Ascending aorta (tissue), 2 donors: ENCODE measurements at regions not wholly inside any gene's neighbourhood (a gene's known extent, or its start where the extent isn't known, plus 50 kb on each side); places are given as distances from the start of the nearest gene placed in this dataset.

Experiments used
- DNase-seq, 2 donors: peaks; one replicate each; pipeline ENCODE4 v3.0.0-alpha.2; 2019; ENCODE audit warnings: low spot score in 2 of 2
- H3K27ac ChIP-seq, 2 donors: fragments of 200-600 bp; sonication (generic); one replicate each; pipeline ENCODE4 v1.5.1; 2016 to 2017; ENCODE audit warnings: mild to moderate bottlenecking in 1 of 2
- H3K27me3 ChIP-seq: fragments of 200-600 bp; sonication (generic); one replicate; pipeline ENCODE4 v1.5.1; 2017
- H3K36me3 ChIP-seq, 2 donors: fragments of 200-600 bp; sonication (generic); one replicate each; pipeline ENCODE4 v1.5.1; 2016
- H3K4me1 ChIP-seq, 2 donors: fragments of 200-600 bp; sonication (generic); one replicate each; pipeline ENCODE4 v1.5.1; 2016 to 2017; ENCODE audit warnings: mild to moderate bottlenecking in 1 of 2
- H3K4me3 ChIP-seq, 2 donors: fragments of 200-600 bp; sonication (generic); one replicate each; pipeline ENCODE4 v1.5.1; 2016 to 2017; ENCODE audit warnings: mild to moderate bottlenecking in 1 of 2
- H3K9me3 ChIP-seq, 2 donors: fragments of 200-600 bp; sonication (generic); one replicate each; pipeline ENCODE4 v1.5.1; 2016
- intact Hi-C: fragments of 100-400 bp; cut with DNase I; formaldehyde crosslinking; loops from one replicate; pipeline ENCODE4 v1.15.1; 2023
- TF ChIP-seq, protein P1 (sequence below), 3 experiments: fragments of 200-600 bp in 2 of 3; fragments of 450-650 bp in 1 of 3; sonication (generic) in 2 of 3; IDR thresholded peaks; one replicate each; pipeline ENCODE4 v1.5.1; 2016 to 2019; ENCODE audit warnings: antibody characterized with exemption in 3 of 3, mild to moderate bottlenecking in 1 of 3, moderate library complexity in 1 of 3

DNA sequence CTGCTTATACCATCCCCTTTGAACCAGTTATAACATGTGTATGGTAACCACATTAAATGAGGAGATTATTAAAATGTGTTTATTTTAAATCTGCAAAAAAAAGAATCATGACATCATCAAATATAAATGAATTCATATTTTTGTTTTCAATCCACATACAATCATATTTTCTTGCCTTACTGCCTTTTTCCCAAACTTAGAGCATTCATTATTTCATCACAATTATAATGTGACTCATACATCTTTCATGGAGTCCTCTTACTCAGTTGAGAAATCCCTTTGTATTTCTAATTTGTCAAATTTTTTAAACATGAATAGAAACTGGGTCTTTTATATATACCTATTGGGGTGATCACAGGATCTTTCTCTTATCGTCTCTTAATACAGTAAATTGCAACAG is 909.6 kb downstream of the DSC3 start:
- no peak overlapping the region for H3K27ac ChIP-seq
- H3K9me3 ChIP-seq, result no peaks in the 10 kb centered on the region
- H3K4me1 ChIP-seq, result no peaks in the 10 kb centered on the region
- H3K36me3 ChIP-seq, result no peaks in the 10 kb centered on the region
- H3K27me3 ChIP-seq, result no peaks in the 10 kb centered on the region
- DNase-seq, result no peak
- H3K4me3 ChIP-seq, result no peak overlapping the region
- TF ChIP-seq, protein P1, sequence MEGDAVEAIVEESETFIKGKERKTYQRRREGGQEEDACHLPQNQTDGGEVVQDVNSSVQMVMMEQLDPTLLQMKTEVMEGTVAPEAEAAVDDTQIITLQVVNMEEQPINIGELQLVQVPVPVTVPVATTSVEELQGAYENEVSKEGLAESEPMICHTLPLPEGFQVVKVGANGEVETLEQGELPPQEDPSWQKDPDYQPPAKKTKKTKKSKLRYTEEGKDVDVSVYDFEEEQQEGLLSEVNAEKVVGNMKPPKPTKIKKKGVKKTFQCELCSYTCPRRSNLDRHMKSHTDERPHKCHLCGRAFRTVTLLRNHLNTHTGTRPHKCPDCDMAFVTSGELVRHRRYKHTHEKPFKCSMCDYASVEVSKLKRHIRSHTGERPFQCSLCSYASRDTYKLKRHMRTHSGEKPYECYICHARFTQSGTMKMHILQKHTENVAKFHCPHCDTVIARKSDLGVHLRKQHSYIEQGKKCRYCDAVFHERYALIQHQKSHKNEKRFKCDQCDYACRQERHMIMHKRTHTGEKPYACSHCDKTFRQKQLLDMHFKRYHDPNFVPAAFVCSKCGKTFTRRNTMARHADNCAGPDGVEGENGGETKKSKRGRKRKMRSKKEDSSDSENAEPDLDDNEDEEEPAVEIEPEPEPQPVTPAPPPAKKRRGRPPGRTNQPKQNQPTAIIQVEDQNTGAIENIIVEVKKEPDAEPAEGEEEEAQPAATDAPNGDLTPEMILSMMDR (IDR thresholded peaks at IDR 0.05), result no peak
- intact Hi-C loops, result no loop called here

DNA sequence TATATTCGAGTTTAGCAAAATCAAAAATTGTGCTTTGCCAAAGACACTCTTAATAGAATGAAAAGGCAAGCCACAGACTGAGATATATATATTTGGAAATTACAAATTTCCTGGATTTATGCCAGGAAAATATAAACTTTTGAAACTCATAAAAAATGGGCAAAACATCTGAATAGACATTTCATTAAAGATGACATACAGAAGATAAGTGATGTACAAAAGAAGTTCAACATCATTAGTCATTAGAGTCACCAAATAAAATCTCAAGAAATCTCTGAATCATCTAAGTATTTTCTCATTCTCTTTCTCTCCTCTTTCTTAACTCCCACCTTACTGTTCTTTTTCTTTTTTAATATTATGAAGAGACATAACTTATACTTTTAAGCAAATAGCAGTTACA is 921.1 kb downstream of the DSC3 start:
- TF ChIP-seq, protein P1 (IDR thresholded peaks at IDR 0.05), result no peak
- Histone ChIP-seq H3K4me3 (no peak overlapping the region), H3K36me3 (no peaks in the 10 kb centered on the region), H3K27ac (no peak overlapping the region), H3K27me3 (no peaks in the 10 kb centered on the region), H3K4me1 (no peaks in the 10 kb centered on the region), H3K9me3 (no peaks in the 10 kb centered on the region)
- DNase-seq, result no peak
- intact Hi-C loops, result no loop called here

DNA sequence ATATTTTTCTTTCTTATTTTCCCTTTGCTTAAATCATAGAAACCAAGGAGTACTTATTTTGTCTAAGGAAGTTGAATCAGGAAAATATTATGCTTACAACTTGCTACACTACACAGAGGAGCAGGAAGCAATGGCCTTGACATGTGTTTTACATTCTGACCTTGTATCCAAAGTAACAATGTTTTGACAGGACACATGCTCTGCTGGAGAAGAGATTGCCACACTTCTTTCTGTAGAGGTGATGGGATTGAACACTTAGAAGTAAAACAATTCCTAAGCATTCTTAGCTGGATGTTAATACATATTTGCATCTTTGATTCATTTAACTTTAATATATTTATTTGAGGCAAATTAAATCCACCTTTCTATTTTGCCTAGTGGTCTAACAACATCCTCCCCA is 929.1 kb downstream of the DSC3 start:
- Histone ChIP-seq H3K27me3 (no peaks in the 10 kb centered on the region), H3K9me3 (no peaks in the 10 kb centered on the region), H3K27ac (no peak overlapping the region), H3K36me3 (no peaks in the 10 kb centered on the region), H3K4me1 (no peaks in the 10 kb centered on the region), H3K4me3 (no peak overlapping the region)
- TF ChIP-seq, protein P1 (IDR thresholded peaks at IDR 0.05), result no peak
- intact Hi-C loops, result no loop called here
- DNase-seq, result no peak

DNA sequence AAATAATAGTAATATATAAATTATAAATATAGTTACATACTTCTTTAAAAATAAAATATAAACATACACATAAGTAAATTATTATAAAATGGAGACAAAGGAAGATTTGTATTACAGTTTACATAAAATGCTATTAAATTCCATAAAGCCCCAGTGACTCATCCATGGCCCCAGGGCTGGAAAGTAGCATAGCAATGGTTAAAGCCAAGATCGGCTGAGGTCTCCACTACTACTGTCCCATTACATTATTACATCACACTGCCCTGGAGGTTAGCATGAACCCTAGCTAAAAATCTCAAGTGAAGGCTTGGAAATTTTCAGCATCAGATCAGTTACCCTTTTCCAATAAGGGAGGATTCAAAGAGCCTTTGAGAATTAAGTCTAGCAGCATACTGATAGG is 936.2 kb downstream of the DSC3 start:
- no peaks in the 10 kb centered on the region for H3K9me3 ChIP-seq
- no peaks in the 10 kb centered on the region for H3K4me1 ChIP-seq
- intact Hi-C loops, result no loop called here
- no peak overlapping the region for H3K27ac ChIP-seq
- H3K27me3 ChIP-seq, result no peaks in the 10 kb centered on the region
- H3K36me3 ChIP-seq, result no peaks in the 10 kb centered on the region
- H3K4me3 ChIP-seq, result no peak overlapping the region
- TF ChIP-seq, protein P1 (IDR thresholded peaks at IDR 0.05), result no peak
- DNase-seq, result no peak

DNA sequence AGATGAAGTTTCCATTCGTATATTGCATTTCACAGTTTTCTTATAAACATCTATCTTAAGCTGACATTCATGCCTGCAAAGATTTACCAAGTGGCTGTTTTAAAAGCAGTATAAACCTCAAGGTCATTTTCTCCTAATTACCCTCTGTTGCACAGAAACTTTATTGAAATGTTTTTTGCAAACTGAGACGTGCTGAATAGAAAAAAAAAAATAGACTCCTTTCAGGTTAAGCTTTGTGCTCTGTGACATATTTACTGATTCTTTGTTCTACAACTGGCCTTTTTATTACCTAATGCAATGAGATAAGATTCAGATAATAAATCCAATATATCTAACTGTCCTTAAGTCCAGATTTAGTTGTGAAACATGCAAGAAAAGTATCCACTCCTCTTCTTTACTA is 938.7 kb downstream of the DSC3 start:
- Histone ChIP-seq H3K4me3 (no peak overlapping the region), H3K9me3 (no peaks in the 10 kb centered on the region), H3K36me3 (no peaks in the 10 kb centered on the region), H3K27ac (no peak overlapping the region), H3K4me1 (no peaks in the 10 kb centered on the region), H3K27me3 (no peaks in the 10 kb centered on the region)
- TF ChIP-seq, protein P1 (IDR thresholded peaks at IDR 0.05), result no peak
- intact Hi-C loops, result no loop called here
- DNase-seq, result no peak

DNA sequence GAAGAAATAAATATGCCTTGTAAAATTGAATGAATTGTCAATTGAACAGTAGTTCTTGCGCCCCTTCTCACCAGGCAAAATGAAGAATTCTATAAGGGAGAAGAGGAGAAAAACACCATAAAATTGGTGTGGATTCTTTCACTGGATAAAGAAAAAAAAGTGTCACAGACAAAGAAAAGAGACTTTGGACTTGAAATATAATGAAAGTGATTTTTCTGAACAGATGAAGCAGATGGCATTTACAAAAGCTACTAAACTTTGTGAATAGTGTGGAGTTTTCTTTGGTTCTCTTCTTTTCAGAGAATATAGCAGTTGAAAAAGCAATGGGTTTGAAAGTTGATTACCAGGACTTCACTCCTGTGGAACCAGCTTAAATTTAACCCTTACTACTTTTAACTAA is 945.7 kb downstream of the DSC3 start:
- intact Hi-C loops, result no loop called here
- H3K4me3 ChIP-seq, result no peak overlapping the region
- TF ChIP-seq, protein P1 (IDR thresholded peaks at IDR 0.05), result no peak
- H3K27me3 ChIP-seq, result no peaks in the 10 kb centered on the region
- H3K4me1 ChIP-seq, result no peaks in the 10 kb centered on the region
- no peaks in the 10 kb centered on the region for H3K36me3 ChIP-seq
- H3K27ac ChIP-seq, result no peak overlapping the region
- no peak for DNase-seq
- H3K9me3 ChIP-seq, result no peaks in the 10 kb centered on the region
